H1 (cell line): ENCODE measurements at regions not wholly inside any gene's neighbourhood (a gene's known extent, or its start where the extent isn't known, plus 50 kb on each side); places are given as distances from the start of the nearest gene placed in this dataset.

Experiments used
- GTF2F1 ChIP-seq: IDR thresholded peaks from 2 replicates; pipeline ENCODE4 v1.6.1; 2012; ENCODE audit warnings: low read depth, low read length, improper control_type of control experiment, borderline replicate concordance
- POU5F1 ChIP-seq: IDR thresholded peaks from 2 replicates; pipeline ENCODE4 v1.6.1; 2011; ENCODE audit warnings: low read depth, mild to moderate bottlenecking, low read length, moderate library complexity
- RAD21 ChIP-seq, 2 experiments: IDR thresholded peaks in 1 of 2; conservative IDR thresholded peaks in 1 of 2; 2 replicates each; pipeline ENCODE4 v1.6.1; 2011; ENCODE audit warnings: low read depth in 2 of 2, low read length in 2 of 2, improper control_type of control experiment in 1 of 2, inconsistent platforms in 1 of 2, mild to moderate bottlenecking in 1 of 2, moderate library complexity in 1 of 2
- RNF2 ChIP-seq: fragments of 200-900, 300-1000 bp; sonication (generic); IDR thresholded peaks from 2 replicates; pipeline ENCODE4 v1.7.1; 2016; ENCODE audit warnings: borderline replicate concordance, low read depth, mild to moderate bottlenecking, antibody characterized with exemption, low read length; ENCODE audit not compliant: poor library complexity, severe bottlenecking; ENCODE audit errors: missing control alignments
- SAP30 ChIP-seq: fragments of 300-600 bp; sonication (generic); IDR thresholded peaks from 2 replicates; pipeline ENCODE4 v1.7.1; 2012; ENCODE audit warnings: low read length, moderate library complexity, mild to moderate bottlenecking, inconsistent platforms; ENCODE audit not compliant: insufficient read depth, insufficient replicate concordance
- SIN3A ChIP-seq, 2 experiments: IDR thresholded peaks in 1 of 2; conservative IDR thresholded peaks in 1 of 2; 2 replicates each; pipeline ENCODE4 v1.6.1; 2011 to 2012; ENCODE audit warnings: low read length in 2 of 2, improper control_type of control experiment in 1 of 2, low read depth in 1 of 2, mild to moderate bottlenecking in 1 of 2
- SIRT6 ChIP-seq: IDR thresholded peaks from one replicate; pipeline ENCODE4 v1.7.1; 2012; ENCODE audit warnings: low read length, inconsistent platforms
- SIX5 ChIP-seq: IDR thresholded peaks from 2 replicates; pipeline ENCODE4 v1.6.1; 2011; ENCODE audit warnings: mild to moderate bottlenecking, low read depth, low read length
- TAF1 ChIP-seq: IDR thresholded peaks from 2 replicates; pipeline ENCODE4 v1.6.1; 2011; ENCODE audit warnings: mild to moderate bottlenecking, low read depth, low read length
- ZNF274 ChIP-seq: IDR thresholded peaks from 2 replicates; pipeline ENCODE4 v1.7.0; 2012; ENCODE audit warnings: low read length, borderline replicate concordance; ENCODE audit errors: extremely low read depth
- TF ChIP-seq, protein P1 (sequence below): fragments of 300-600 bp; sonication (generic); IDR thresholded peaks from 2 replicates; pipeline ENCODE4 v1.7.1; 2012; ENCODE audit warnings: low read length, moderate library complexity, mild to moderate bottlenecking, inconsistent platforms; ENCODE audit not compliant: insufficient replicate concordance

GRCh38 chr4:1524761-1525160 is 118.5 kb upstream of the NKX1-1 start (continued):
- TF ChIP-seq, protein P1, sequence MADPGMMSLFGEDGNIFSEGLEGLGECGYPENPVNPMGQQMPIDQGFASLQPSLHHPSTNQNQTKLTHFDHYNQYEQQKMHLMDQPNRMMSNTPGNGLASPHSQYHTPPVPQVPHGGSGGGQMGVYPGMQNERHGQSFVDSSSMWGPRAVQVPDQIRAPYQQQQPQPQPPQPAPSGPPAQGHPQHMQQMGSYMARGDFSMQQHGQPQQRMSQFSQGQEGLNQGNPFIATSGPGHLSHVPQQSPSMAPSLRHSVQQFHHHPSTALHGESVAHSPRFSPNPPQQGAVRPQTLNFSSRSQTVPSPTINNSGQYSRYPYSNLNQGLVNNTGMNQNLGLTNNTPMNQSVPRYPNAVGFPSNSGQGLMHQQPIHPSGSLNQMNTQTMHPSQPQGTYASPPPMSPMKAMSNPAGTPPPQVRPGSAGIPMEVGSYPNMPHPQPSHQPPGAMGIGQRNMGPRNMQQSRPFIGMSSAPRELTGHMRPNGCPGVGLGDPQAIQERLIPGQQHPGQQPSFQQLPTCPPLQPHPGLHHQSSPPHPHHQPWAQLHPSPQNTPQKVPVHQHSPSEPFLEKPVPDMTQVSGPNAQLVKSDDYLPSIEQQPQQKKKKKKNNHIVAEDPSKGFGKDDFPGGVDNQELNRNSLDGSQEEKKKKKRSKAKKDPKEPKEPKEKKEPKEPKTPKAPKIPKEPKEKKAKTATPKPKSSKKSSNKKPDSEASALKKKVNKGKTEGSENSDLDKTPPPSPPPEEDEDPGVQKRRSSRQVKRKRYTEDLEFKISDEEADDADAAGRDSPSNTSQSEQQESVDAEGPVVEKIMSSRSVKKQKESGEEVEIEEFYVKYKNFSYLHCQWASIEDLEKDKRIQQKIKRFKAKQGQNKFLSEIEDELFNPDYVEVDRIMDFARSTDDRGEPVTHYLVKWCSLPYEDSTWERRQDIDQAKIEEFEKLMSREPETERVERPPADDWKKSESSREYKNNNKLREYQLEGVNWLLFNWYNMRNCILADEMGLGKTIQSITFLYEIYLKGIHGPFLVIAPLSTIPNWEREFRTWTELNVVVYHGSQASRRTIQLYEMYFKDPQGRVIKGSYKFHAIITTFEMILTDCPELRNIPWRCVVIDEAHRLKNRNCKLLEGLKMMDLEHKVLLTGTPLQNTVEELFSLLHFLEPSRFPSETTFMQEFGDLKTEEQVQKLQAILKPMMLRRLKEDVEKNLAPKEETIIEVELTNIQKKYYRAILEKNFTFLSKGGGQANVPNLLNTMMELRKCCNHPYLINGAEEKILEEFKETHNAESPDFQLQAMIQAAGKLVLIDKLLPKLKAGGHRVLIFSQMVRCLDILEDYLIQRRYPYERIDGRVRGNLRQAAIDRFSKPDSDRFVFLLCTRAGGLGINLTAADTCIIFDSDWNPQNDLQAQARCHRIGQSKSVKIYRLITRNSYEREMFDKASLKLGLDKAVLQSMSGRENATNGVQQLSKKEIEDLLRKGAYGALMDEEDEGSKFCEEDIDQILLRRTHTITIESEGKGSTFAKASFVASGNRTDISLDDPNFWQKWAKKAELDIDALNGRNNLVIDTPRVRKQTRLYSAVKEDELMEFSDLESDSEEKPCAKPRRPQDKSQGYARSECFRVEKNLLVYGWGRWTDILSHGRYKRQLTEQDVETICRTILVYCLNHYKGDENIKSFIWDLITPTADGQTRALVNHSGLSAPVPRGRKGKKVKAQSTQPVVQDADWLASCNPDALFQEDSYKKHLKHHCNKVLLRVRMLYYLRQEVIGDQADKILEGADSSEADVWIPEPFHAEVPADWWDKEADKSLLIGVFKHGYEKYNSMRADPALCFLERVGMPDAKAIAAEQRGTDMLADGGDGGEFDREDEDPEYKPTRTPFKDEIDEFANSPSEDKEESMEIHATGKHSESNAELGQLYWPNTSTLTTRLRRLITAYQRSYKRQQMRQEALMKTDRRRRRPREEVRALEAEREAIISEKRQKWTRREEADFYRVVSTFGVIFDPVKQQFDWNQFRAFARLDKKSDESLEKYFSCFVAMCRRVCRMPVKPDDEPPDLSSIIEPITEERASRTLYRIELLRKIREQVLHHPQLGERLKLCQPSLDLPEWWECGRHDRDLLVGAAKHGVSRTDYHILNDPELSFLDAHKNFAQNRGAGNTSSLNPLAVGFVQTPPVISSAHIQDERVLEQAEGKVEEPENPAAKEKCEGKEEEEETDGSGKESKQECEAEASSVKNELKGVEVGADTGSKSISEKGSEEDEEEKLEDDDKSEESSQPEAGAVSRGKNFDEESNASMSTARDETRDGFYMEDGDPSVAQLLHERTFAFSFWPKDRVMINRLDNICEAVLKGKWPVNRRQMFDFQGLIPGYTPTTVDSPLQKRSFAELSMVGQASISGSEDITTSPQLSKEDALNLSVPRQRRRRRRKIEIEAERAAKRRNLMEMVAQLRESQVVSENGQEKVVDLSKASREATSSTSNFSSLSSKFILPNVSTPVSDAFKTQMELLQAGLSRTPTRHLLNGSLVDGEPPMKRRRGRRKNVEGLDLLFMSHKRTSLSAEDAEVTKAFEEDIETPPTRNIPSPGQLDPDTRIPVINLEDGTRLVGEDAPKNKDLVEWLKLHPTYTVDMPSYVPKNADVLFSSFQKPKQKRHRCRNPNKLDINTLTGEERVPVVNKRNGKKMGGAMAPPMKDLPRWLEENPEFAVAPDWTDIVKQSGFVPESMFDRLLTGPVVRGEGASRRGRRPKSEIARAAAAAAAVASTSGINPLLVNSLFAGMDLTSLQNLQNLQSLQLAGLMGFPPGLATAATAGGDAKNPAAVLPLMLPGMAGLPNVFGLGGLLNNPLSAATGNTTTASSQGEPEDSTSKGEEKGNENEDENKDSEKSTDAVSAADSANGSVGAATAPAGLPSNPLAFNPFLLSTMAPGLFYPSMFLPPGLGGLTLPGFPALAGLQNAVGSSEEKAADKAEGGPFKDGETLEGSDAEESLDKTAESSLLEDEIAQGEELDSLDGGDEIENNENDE, result no peak
- TF ChIP-seq GTF2F1 (no peak), ZNF274 (no peak), SAP30 (no peak), SIRT6 (no peak), SIX5 (no peak), POU5F1 (no peak), RNF2 (no peak), RAD21 (IDR thresholded peaks at IDR 0.05 in 1 of 2, conservative IDR thresholded peaks at IDR 0.05 in 1 of 2; ENCODE audit: low read depth in 2 of 2, low read length in 2 of 2) (no peak), TAF1 (no peak), SIN3A (conservative IDR thresholded peaks at IDR 0.05 in 1 of 2, IDR thresholded peaks at IDR 0.05 in 1 of 2; ENCODE audit: low read depth in 1 of 2, low read length in 2 of 2) (no peak)
